Erythroblast (primary cell): ENCODE measurements at regions not wholly inside any gene's neighbourhood (a gene's known extent, or its start where the extent isn't known, plus 50 kb on each side); places are given as distances from the start of the nearest gene placed in this dataset.

Experiments used
- GATA1 ChIP-seq: IDR thresholded peaks from 2 replicates; pipeline ENCODE4 v1.6.1; 2011; ENCODE audit warnings: low read depth, mild to moderate bottlenecking, control low read depth, low read length, moderate library complexity
- POLR2A ChIP-seq: IDR thresholded peaks from 2 replicates; pipeline ENCODE4 v1.6.1; 2011; ENCODE audit warnings: mild to moderate bottlenecking, low read length

GRCh38 chr3:167106456-167106855, 273.6 kb downstream of the ZBBX start:
- TF ChIP-seq GATA1 (no peak), POLR2A (no peak)
